HUDEP-2 (cell line): ENCODE measurements at regions not wholly inside any gene's neighbourhood (a gene's known extent, or its start where the extent isn't known, plus 50 kb on each side); places are given as distances from the start of the nearest gene placed in this dataset.
"Not testable (repeated sequence)": the region's sequence is repeated elsewhere in the genome, so short reads cannot be mapped to it uniquely, and the experiment has no call there.

Experiments
- DNase-seq, 76 experiments: peaks; one replicate each; lab custom pipeline; 2025; ENCODE audit not compliant: unreplicated experiment in 76 of 76; lab: John Stamatoyannopoulos, UW

DNA sequence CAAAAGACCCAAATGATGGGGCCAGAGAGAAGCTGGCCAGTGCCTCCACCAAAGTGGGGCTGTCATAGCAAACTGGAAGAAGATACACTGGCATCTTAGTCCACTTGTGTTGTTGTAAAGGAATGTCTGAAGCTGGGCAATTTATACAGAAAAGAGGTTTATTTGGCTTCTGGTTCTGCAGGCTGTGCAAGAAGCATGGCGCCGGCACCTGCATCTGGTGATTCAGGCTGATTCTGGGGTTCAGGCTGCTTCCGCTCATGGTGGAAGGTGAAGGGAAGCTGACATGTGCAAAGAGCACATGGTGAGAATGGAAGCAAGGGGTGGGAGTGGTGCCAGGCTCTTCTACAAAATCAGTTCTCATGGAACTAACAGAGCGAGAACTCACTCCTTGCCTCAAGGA, 135.9 kb upstream of the TWIST2 start:
- DNase-seq: no peak

DNA sequence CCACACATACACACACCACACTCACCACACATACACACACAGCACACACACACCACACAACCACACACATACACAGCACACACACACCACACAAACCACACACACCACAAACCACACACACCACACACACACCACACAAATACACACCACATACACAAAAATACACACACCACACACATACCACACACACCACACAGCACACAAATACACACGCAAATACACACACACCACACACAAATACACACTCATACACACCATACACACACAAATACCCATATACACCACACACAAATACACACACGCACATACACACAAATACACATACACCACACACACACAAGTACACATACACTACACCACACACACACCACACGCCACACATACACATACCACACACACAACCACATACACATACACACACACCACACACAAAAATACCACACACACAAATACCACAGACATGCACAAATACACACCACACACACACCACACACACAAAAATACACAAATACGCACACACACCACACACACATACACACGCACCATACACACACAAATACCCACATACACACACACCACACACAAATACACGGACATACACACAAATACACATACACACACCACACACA, 134.6 kb upstream of the TWIST2 start:
- no peak for DNase-seq

DNA sequence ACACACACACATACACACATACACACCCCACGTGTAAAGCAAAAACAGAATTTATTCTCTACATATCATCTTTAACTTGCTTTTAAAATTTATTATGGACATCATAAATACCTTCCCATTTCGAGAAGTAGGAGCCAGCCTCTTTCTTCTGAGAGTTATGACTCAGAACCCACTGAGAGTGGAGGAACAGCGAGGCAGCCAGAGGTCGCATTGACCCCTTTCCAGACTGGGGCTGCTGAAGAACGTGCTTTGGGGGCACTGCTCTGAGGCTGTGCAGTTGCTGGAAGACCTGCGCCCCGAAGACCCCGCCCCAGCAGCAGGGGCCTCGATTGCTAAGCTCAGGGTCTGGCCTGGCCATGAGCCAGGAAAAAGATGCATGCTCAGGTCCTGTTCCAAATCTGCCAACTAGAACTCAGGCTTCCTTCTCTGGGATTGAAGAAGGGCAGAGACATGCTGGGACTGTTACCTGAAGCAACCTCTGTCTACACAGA, 133.8 kb upstream of the TWIST2 start:
- no peak for DNase-seq

DNA sequence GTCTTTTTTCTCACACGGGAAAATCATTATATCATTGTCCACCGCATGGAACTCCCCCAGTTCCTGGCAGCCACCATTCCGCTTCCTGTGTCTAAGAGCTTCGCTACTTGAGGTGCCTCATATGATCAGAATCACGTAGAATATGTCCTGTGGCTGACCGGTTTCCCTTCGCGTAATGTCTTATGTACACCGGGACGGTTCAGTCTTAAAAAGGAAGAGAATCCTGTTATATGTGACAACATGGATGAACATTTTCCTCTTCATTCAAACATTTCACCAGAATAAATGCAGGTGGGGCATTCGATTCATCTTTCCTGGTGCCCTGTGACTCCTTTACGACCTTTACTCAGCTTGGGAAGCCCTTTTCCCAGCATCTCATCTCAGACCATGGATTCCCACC, 131.7 kb upstream of the TWIST2 start:
- DNase-seq: no peak

GRCh38 chr2:238716585-238716984, 131.3 kb upstream of the TWIST2 start:
- no peak for DNase-seq

DNA sequence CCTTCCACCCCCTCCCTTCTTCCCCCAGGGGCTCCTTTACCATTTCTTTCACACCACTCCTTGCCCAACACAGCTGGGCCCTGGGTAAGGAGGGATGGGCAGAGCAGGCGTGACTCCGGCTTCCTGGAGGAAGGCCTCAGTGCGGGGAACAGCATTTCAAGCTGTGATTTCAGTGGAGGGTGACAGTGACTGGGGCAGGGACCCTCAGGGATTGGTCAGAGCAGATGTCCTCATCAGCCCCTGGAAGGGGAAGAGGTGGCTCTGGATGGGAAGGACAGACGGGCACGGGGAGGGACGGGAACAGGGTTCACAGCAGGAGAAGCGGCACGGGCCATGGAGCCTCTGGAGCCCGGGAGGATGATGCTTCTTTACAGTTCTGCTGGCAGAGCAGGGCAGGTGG, 130.8 kb upstream of the TWIST2 start:
- no peak for DNase-seq

DNA sequence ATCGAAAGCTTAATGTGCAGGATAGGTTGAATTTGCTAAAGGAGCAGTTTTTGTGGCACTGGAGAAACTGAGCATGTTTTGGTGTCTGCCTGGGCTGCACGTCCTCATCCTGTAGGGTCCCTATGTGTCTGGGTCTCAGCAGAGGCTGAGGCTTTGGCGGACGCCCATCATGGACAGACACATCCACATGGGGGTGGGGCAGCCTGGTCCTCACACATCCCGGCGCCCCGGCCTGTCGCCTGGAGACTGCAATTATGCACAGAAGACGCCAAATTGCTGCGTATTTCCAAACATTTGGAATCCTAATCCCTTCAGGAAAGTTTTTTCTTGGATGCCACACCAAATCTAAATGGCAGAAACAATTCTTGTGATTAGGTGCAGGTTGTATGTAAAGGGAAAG, 128.2 kb upstream of the TWIST2 start:
- no peak for DNase-seq

DNA sequence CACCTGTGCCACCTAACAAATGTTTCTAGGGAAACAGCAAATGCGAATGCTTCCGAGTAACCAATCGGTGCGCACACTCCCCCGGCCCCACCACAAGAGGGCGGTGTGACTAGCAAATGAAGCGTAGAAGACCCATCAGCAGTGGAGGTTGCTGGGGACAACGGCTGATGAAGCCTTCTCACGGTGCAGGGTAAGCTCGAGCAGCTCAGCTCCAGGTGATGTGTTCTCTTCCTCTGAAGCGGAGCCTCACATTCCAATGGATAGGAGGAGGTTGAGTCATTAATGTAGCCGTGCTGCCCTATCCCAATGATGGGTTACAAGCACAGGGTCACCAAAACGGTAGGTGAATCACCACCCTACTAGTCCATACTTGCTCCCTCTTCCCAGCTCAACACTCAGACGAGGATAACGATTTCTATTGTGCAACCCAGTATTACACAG, 127.6 kb upstream of the TWIST2 start:
- peak in 41 of 76 experiments; percentile 2 to 54 (median 20) for DNase-seq

DNA sequence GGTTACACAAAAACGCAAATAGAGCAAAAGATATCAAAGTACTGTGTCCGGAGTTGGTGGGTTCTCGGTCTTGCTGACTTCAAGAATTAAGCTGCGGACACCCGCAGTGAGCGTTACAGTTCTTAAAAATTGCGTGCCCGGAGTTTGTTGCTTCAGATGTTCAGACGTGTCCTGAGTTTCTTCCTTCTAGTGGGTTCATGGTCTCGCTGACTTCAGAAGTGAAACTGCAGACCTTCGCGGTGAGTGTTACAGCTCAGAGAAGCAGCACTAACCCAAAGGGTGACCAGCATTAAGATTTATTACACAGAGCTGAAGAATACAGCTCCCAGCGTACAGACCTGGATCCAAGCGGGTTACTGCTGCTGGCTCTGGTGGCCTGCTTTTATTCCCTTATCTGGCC, 125.7 kb upstream of the TWIST2 start:
- no peak for DNase-seq

- no peak for DNase-seq
These were observed 125.0 kb upstream of the TWIST2 start for GRCh38 chr2:238722883-238723282.

GRCh38 chr2:238723740-238724320, 124.1 kb upstream of the TWIST2 start:
- DNase-seq: not testable (repeated sequence)

- no peak for DNase-seq
These were observed 123.2 kb upstream of the TWIST2 start for GRCh38 chr2:238724728-238725127.

- no peak for DNase-seq
These were observed 122.6 kb upstream of the TWIST2 start for GRCh38 chr2:238725298-238725697.

- no peak for DNase-seq
These were observed 121.0 kb upstream of the TWIST2 start for GRCh38 chr2:238726670-238727584.

- DNase-seq: no peak
These were observed 120.1 kb upstream of the TWIST2 start for GRCh38 chr2:238727585-238728329.

- no peak for DNase-seq
These were observed 119.3 kb upstream of the TWIST2 start for GRCh38 chr2:238728330-238729260.

GRCh38 chr2:238729261-238729935, 118.5 kb upstream of the TWIST2 start:
- DNase-seq: no peak

DNA sequence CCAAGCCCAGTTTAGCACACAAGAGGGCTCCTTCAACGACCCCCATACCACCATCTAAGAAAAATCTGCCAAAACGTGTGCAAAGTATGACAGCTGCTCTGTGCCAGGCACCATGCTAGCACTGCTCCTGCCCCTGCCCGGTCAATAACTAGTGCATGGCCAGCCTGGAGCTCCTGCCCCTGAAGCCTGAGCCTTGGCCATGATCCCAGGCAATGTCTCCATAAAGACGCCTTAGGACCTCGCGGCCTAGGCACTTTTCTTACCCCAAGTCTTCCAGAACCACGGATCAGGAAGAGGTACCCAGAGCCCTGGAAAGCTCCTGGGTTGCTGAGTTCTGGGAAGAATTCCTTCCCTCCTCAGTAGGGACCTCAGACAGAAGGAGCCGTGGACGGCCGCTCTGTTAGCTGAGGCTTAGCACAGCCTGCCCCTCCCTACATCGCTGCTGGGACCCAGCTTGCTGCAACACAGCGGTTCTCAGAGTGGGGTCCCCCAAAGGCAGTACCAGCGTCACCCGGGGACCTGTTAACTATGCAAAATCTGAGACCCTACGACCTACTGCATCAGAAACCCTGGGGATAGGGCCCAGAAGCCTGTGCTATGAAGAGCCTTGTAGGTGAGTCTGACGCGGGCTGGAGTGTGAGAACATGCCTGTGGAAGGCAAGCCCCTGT, 117.8 kb upstream of the TWIST2 start:
- no peak for DNase-seq

DNA sequence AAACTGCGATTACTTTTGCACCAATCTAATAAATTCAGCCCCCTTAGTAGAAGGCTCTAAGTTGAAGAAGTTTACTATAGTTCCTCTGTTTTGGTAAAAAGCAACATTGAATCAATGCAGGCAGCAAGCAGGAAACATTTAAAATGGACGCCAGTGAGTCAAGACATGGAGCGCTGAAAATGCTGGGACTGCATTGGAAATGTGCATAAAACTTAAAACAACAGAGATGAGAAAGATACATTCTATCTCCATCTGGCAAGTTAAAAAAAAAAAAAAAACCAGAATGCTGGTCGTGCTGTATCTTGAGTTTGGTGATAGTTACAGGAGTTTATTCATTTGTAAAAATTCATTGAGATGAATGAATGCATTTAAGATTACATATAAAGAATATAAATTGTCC, 117.0 kb upstream of the TWIST2 start:
- no peak for DNase-seq
